GM13976 (cell line): ENCODE measurements at regions not wholly inside any gene's neighbourhood (a gene's known extent, or its start where the extent isn't known, plus 50 kb on each side); places are given as distances from the start of the nearest gene placed in this dataset.

Experiments used
- DNase-seq: peaks from one replicate; pipeline ENCODE4 v3.0.0; 2012; ENCODE audit warnings: low spot score
- CTCF ChIP-seq: IDR thresholded peaks from 2 replicates; pipeline ENCODE4 v1.5.1; 2012; ENCODE audit warnings: borderline replicate concordance, mild to moderate bottlenecking; ENCODE audit not compliant: insufficient read depth; ENCODE audit errors: extremely low read depth, missing control alignments, control extremely low read depth
- in situ Hi-C: fragments of 300-500 bp; cut with MboI; formaldehyde crosslinking; loops from one replicate; pipeline ENCODE4 v1.12.0; 2022; ENCODE audit warnings: low sequenced_read_pairs, mixed read lengths, inconsistent platforms; ENCODE audit not compliant: unreplicated experiment

- DNase-seq, result no peak
- TF ChIP-seq CTCF, result no peak
- in situ Hi-C loops, result no loop called here
These were observed 55.2 kb upstream of the UQCRFS1 start for GRCh38 chr19:29268103-29268502.

DNA sequence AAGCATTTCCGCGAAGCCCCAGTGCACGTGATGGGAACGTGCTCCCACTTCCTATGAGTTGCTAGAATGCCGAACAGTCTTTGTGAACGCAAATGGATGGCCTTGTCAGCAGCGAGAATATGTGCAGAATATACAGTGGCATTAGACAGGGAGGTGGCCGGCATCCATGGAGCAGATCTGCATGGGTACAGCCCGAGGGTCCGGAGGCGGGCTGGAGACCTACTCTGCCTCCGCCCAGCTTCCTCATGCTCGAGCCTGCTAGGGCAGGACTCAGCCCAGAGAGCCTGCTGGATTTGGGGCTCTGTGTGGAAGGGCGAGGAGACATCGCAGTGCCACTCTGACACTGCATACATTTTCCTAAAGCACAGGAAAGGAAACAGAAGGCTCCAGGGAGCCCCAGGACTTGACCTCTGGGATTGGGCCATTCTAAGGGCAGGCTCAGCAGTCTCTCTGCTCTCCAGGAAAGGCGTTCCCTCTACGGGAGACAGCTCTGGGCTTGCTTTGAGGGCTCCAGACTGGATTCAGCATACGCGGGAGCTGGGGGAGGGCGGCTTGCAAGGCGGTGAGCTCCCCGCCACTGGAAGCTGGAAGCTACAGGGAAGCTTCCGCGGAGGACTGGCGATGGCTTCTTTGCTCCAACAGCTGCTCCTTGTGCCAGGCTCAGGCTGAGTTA is 55.9 kb upstream of the UQCRFS1 start:
- DNase-seq, result no peak
- TF ChIP-seq CTCF, result no peak
- in situ Hi-C loops, result no loop called here

DNA sequence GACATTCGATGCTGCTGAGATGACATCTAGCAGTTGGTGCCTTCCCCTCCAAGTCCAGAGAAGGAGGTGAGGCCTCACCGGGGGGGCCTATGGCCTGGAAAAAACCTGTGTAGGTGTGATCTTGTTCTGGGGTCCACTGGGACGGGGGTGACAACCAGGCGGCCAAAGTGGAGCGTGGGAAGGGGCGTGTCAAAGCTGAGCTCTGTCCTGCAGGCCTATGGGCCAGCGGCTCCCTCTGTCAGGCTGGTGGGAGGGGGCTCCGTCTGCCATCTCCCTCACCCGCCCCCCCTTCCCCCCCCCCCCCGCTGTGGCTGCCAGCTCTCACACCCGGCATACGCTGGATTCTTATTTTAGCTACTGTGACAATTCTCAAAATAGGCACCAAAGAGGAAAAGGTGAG is 56.7 kb upstream of the UQCRFS1 start:
- in situ Hi-C loops, result no loop called here
- no peak for TF ChIP-seq CTCF
- no peak for DNase-seq

DNA sequence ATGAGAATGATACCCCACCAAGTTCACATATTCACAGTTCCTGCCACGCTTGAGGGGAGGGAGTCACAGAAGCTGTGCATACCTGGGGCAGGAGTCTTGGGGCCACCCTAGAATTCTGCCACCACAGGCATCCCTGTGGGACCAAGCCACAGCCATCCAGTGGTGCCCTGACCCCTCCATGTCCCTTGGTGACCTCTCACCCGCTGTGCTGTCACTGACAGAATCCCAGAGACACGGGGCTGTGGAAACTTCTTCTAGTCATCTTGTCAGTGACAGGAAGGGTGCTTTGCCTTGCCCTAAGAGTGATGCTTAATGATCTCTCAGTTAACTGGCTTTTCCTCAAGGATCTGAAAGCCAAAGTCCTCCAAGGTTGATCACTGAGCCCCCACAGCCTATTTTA is 58.4 kb upstream of the UQCRFS1 start:
- DNase-seq, result no peak
- in situ Hi-C loops, result no loop called here
- no peak for TF ChIP-seq CTCF

DNA sequence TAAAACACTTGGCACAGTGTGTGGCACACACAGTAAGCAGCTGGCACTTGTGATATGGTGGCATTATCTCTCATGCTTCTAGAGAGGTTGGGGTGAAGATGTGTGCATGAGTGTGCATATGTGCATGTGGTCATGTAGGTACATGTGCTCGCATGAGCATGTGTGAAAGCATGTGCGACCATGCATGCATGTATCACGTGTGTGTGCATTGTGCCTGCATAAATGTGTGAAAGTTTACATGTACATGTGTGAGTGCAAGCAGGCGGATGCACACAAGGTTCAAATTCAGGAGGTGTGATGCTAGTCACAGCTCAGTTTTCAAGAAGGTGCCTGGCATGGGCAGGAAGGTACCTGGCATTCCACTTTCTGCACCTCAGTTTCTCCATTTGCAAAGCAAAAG is 59.0 kb upstream of the UQCRFS1 start:
- in situ Hi-C loops, result no loop called here
- DNase-seq, result no peak
- no peak for TF ChIP-seq CTCF

DNA sequence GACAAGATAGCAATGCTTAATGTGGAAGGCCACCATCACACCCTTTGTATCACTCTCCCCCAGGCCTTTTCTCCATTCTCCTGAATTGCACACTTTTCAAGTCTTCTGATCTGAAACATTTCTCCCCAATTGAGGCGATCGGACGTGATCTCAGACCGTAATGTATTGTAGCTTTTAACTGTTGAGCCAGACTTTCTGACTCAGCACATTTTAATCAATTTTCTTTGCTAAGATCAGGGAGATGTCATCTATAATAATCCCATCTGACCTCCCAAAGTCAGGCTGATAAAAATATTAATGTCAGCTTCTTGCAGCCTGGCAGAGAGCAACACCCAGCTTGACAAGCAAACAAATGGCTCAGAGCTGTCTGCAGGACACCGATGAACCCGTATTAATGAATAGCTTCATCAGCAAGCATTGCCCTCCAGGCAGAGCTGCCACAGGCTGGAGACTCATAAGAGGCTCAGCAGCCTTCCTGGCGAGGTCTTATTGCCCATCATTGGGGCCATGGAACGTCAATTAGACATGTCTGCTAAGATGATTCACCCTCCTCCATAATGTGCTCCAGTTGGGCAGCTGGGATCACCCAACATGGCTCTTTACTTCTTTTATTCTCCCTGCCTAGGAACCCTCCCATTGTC is 60.2 kb upstream of the UQCRFS1 start:
- in situ Hi-C loops, result no loop called here
- no peak for DNase-seq
- TF ChIP-seq CTCF, result no peak
